NOMO-1 (cell line): ENCODE measurements at regions not wholly inside any gene's neighbourhood (a gene's known extent, or its start where the extent isn't known, plus 50 kb on each side); places are given as distances from the start of the nearest gene placed in this dataset.
"Not testable (repeated sequence)": the region's sequence is repeated elsewhere in the genome, so short reads cannot be mapped to it uniquely, and the experiment has no call there.

ENCODE experiments used
- DNase-seq, 2 experiments: peaks; one replicate each; lab custom pipeline; 2025; ENCODE audit not compliant: unreplicated experiment in 2 of 2; lab: John Stamatoyannopoulos, UW

GRCh38 chr4:121616449-121616848 lies 80.3 kb downstream of the ANXA5 start:
- not testable (repeated sequence) for DNase-seq

- DNase-seq = no peak
Observed at GRCh38 chr4:121614101-121614500, 82.7 kb downstream of the ANXA5 start.

GRCh38 chr4:121599049-121599448 lies 97.7 kb downstream of the ANXA5 start:
- no peak for DNase-seq

GRCh38 chr4:121597346-121597934 lies 99.3 kb downstream of the ANXA5 start:
- no peak for DNase-seq

- DNase-seq = no peak
Observed at GRCh38 chr4:121594796-121595526, 101.8 kb downstream of the ANXA5 start.

- no peak for DNase-seq
Observed at GRCh38 chr4:121593760-121594159, 103.0 kb downstream of the ANXA5 start.

- not testable (repeated sequence) for DNase-seq
Observed at GRCh38 chr4:121592257-121592656, 104.5 kb downstream of the ANXA5 start.

- DNase-seq = no peak
Observed at GRCh38 chr4:121584836-121585235, 111.9 kb downstream of the ANXA5 start.

GRCh38 chr4:121583396-121583795 lies 113.4 kb downstream of the ANXA5 start:
- DNase-seq = no peak

- no peak for DNase-seq
Observed at GRCh38 chr4:121582296-121582695, 114.5 kb downstream of the ANXA5 start.

GRCh38 chr4:121575392-121575791 lies 121.4 kb downstream of the ANXA5 start:
- not testable (repeated sequence) for DNase-seq

GRCh38 chr4:121574618-121575017 lies 122.2 kb downstream of the ANXA5 start:
- DNase-seq = peak; percentile 14 to 31

- DNase-seq = no peak
Observed at GRCh38 chr4:121567748-121568147, 129.0 kb downstream of the ANXA5 start.

GRCh38 chr4:121564840-121565375 lies 131.9 kb downstream of the ANXA5 start:
- no peak for DNase-seq

GRCh38 chr4:121562811-121563210 lies 134.0 kb downstream of the ANXA5 start:
- no peak for DNase-seq

GRCh38 chr4:121555315-121556107 lies 141.3 kb downstream of the ANXA5 start:
- no peak for DNase-seq

- no peak for DNase-seq
Observed at GRCh38 chr4:121554382-121554781, 142.4 kb downstream of the ANXA5 start.

- no peak for DNase-seq
Observed at GRCh38 chr4:121551881-121552280, 144.9 kb downstream of the ANXA5 start.

- no peak for DNase-seq
Observed at GRCh38 chr4:121551271-121551670, 145.5 kb downstream of the ANXA5 start.

- no peak for DNase-seq
Observed at GRCh38 chr4:121541696-121542095, 155.1 kb downstream of the ANXA5 start.

- no peak for DNase-seq
Observed at GRCh38 chr4:121535351-121535750, 154.5 kb upstream of the QRFPR start.
